MM.1S (cell line): ENCODE measurements at regions not wholly inside any gene's neighbourhood (a gene's known extent, or its start where the extent isn't known, plus 50 kb on each side); places are given as distances from the start of the nearest gene placed in this dataset.

Source experiments
- DNase-seq: peaks from one replicate; pipeline ENCODE4 v3.0.0-alpha.2; 2015
- H2AFZ ChIP-seq: fragments of 300-600 bp; sonication (generic); 2 replicates; pipeline ENCODE4 v1.6.0; 2016; ENCODE audit warnings: antibody characterized with exemption, low read length
- H3F3A ChIP-seq: fragments of 300-600 bp; sonication (generic); 2 replicates; pipeline ENCODE4 v1.6.1; 2016; ENCODE audit warnings: mild to moderate bottlenecking, antibody characterized with exemption, low read length, moderate library complexity, mixed read lengths; ENCODE audit not compliant: insufficient read depth
- H3K27ac ChIP-seq: fragments of 300-600 bp; sonication (generic); 2 replicates; pipeline ENCODE4 v1.5.1; 2016; ENCODE audit warnings: mild to moderate bottlenecking, low read length
- H3K27me3 ChIP-seq: fragments of 300-600 bp; sonication (generic); replicated peaks from 2 replicates; pipeline ENCODE4 v1.6.0; 2016; ENCODE audit warnings: low read length; ENCODE audit not compliant: insufficient read depth
- H3K36me3 ChIP-seq: fragments of 300-600 bp; sonication (generic); replicated peaks from 2 replicates; pipeline ENCODE4 v1.6.1; 2016; ENCODE audit warnings: mild to moderate bottlenecking, low read length, mixed read lengths; ENCODE audit not compliant: insufficient read depth
- H3K4me1 ChIP-seq: fragments of 300-600 bp; sonication (generic); 2 replicates; pipeline ENCODE4 v1.6.1; 2016; ENCODE audit warnings: low read length, mixed read lengths
- H3K4me2 ChIP-seq: fragments of 300-600 bp; sonication (generic); 2 replicates; pipeline ENCODE4 v1.6.0; 2016; ENCODE audit warnings: low read depth, low read length
- H3K4me3 ChIP-seq: fragments of 300-600 bp; sonication (generic); 2 replicates; pipeline ENCODE4 v1.5.1; 2016; ENCODE audit warnings: low read length, mixed read lengths
- H3K79me2 ChIP-seq: fragments of 300-600 bp; sonication (generic); 2 replicates; pipeline ENCODE4 v1.6.1; 2016; ENCODE audit warnings: mixed run types, low read length, mixed read lengths
- H3K9ac ChIP-seq: fragments of 300-600 bp; sonication (generic); 2 replicates; pipeline ENCODE4 v1.6.1; 2016; ENCODE audit warnings: low read length, mixed read lengths
- H3K9me2 ChIP-seq: fragments of 300-600 bp; sonication (generic); replicated peaks from 2 replicates; pipeline ENCODE4 v1.6.1; 2016; ENCODE audit warnings: mild to moderate bottlenecking, low read length, mixed read lengths; ENCODE audit not compliant: insufficient read depth
- H3K9me3 ChIP-seq: fragments of 300-600 bp; sonication (generic); replicated peaks from 2 replicates; pipeline ENCODE4 v1.6.1; 2016; ENCODE audit warnings: mild to moderate bottlenecking, low read length, mixed read lengths; ENCODE audit not compliant: insufficient read depth
- H4K20me1 ChIP-seq: fragments of 300-600 bp; sonication (generic); 2 replicates; pipeline ENCODE4 v1.6.1; 2016; ENCODE audit warnings: mild to moderate bottlenecking, low read length, moderate library complexity, mixed read lengths; ENCODE audit not compliant: insufficient read depth
- CTCF ChIP-seq: fragments of 300-600 bp; sonication (generic); IDR thresholded peaks from 2 replicates; pipeline ENCODE4 v1.5.1; 2016; ENCODE audit warnings: antibody characterized with exemption, low read length, mixed read lengths
- EZH2 ChIP-seq: fragments of 300-600 bp; sonication (generic); optimal IDR thresholded peaks from 2 replicates; pipeline ENCODE3; 2017; ENCODE audit warnings: low read depth, mild to moderate bottlenecking, antibody characterized with exemption, low read length, mixed read lengths
- EZH2phosphoT487 ChIP-seq: fragments of 300-600 bp; sonication (generic); IDR thresholded peaks from 2 replicates; pipeline ENCODE4 v1.6.1; 2018; ENCODE audit warnings: antibody characterized with exemption, low read length

GRCh38 chr3:166484470-166484869 lies 647.2 kb upstream of the BCHE start:
- Histone ChIP-seq H2AFZ (no peak overlapping the region), H3K4me3 (no peak overlapping the region), H3K9me2 (no peaks in the 10 kb centered on the region), H3K9ac (no peak overlapping the region), H3K79me2 (no peaks in the 10 kb centered on the region), H3K27me3 (no peaks in the 10 kb centered on the region), H3K4me2 (no peak overlapping the region), H3K4me1 (no peaks in the 10 kb centered on the region), H3K36me3 (no peaks in the 10 kb centered on the region), H4K20me1 (no peaks in the 10 kb centered on the region), H3F3A (no peaks in the 10 kb centered on the region), H3K27ac (no peak overlapping the region), H3K9me3 (no peaks in the 10 kb centered on the region)
- no peak for DNase-seq
- TF ChIP-seq EZH2 (no peak), CTCF (no peak), EZH2phosphoT487 (no peak)

- no peaks in the 10 kb centered on the region for H3K27me3 ChIP-seq
- H3K9ac ChIP-seq, result no peak overlapping the region
- H4K20me1 ChIP-seq, result no peaks in the 10 kb centered on the region
- no peak overlapping the region for H2AFZ ChIP-seq
- no peaks in the 10 kb centered on the region for H3K36me3 ChIP-seq
- no peak for DNase-seq
- H3K4me1 ChIP-seq, result peaks cover 21% of the 10 kb centered on the region
- no peaks in the 10 kb centered on the region for H3K9me3 ChIP-seq
- no peak overlapping the region for H3K4me3 ChIP-seq
- no peaks in the 10 kb centered on the region for H3K79me2 ChIP-seq
- no peaks in the 10 kb centered on the region for H3K9me2 ChIP-seq
- TF ChIP-seq EZH2, result no peak
- TF ChIP-seq EZH2phosphoT487, result no peak
- TF ChIP-seq CTCF, result no peak
- no peak overlapping the region for H3K27ac ChIP-seq
- H3K4me2 ChIP-seq, result no peak overlapping the region
- H3F3A ChIP-seq, result peaks cover 12% of the 10 kb centered on the region
Measured at GRCh38 chr3:166481340-166481739, 644.1 kb upstream of the BCHE start.

- TF ChIP-seq CTCF (no peak), EZH2phosphoT487 (no peak), EZH2 (no peak)
- H3K4me3 ChIP-seq, result no peak overlapping the region
- H3K27me3 ChIP-seq, result no peaks in the 10 kb centered on the region
- no peaks in the 10 kb centered on the region for H3K9me2 ChIP-seq
- DNase-seq, result peak; percentile 94
- peak overlapping the region; percentile 4; the same call in 1 of the 2 replicates for H3K9ac ChIP-seq
- no peaks in the 10 kb centered on the region for H3K79me2 ChIP-seq
- peaks cover 12% of the 10 kb centered on the region for H3F3A ChIP-seq
- peak overlapping the region; percentile 72 for H3K27ac ChIP-seq
- no peaks in the 10 kb centered on the region for H3K36me3 ChIP-seq
- peak overlapping the region; percentile 58 for H2AFZ ChIP-seq
- H3K4me2 ChIP-seq, result peak overlapping the region; percentile 10
- H3K4me1 ChIP-seq, result peaks cover 22% of the 10 kb centered on the region
- H4K20me1 ChIP-seq, result no peaks in the 10 kb centered on the region
- H3K9me3 ChIP-seq, result no peaks in the 10 kb centered on the region
Measured at GRCh38 chr3:166478356-166478755, 641.1 kb upstream of the BCHE start.
